K562 (cell line): ENCODE measurements at regions not wholly inside any gene's neighbourhood (a gene's known extent, or its start where the extent isn't known, plus 50 kb on each side); places are given as distances from the start of the nearest gene placed in this dataset.

Experiments used
- ATAC-seq: fragments of 200-7000 bp; cut with Tn5 transposase; 3 replicates; pipeline ENCODE4 v1.9.1; 2020; ENCODE audit warnings: moderate library complexity
- BruUV-seq: library from RNA; stranded (reverse); fragments of 400-500 nt; replicated peaks from 2 replicates; lab custom pipeline; 2021; lab: Mats Ljungman, UMichigan
- CTCF ChIA-PET: fragments of 300-600 bp; formaldehyde crosslinking; extraction: SDS; loops from one replicate; lab custom pipeline; 2021; ENCODE audit warnings: low intra/inter-chr PET ratio; lab: Yijun Ruan, JAX
- POLR2A ChIA-PET: fragments of 300-600, 350-650 bp; sonication (Branson Sonifier 250); formaldehyde crosslinking; extraction: SDS; loops from one replicate; lab custom pipeline; 2021; ENCODE audit warnings: antibody characterized with exemption, inconsistent platforms; lab: Yijun Ruan, JAX
- DNase-seq, 4 experiments: peaks; one replicate each; pipeline versions ENCODE4 v3.0.0 to v3.0.0-alpha.2; 2011 to 2018; ENCODE audit warnings: low spot score in 3 of 4, mixed read lengths in 3 of 4; ENCODE audit errors: extremely low read depth in 1 of 4
- FAIRE-seq: peaks from 2 replicates; lab custom pipeline; 2011; peaks lifted over from hg19 to GRCh38; lab: Jason Lieb, UNC
- H2AFZ ChIP-seq: 2 replicates; pipeline ENCODE4 v1.6.0; 2011; ENCODE audit warnings: low read depth, low read length, control low read depth, inconsistent platforms
- H3K27ac ChIP-seq: fragments of 200-600 bp; 3 replicates; pipeline ENCODE4 v1.8.0; 2011; ENCODE audit warnings: low read depth, mild to moderate bottlenecking, control low read depth, inconsistent platforms, low read length, moderate library complexity, mixed read lengths; ENCODE audit errors: extremely low read depth
- H3K27me3 ChIP-seq, 2 experiments: fragments of 300-600 bp in 1 of 2; 2 replicates in 1 of 2; 3 replicates in 1 of 2; pipeline versions ENCODE4 v1.6.0 to v1.8.0; 2011; ENCODE audit warnings: inconsistent platforms in 2 of 2, low read length in 2 of 2, mild to moderate bottlenecking in 1 of 2, mixed read lengths in 1 of 2, moderate library complexity in 1 of 2; ENCODE audit not compliant: control insufficient read depth in 2 of 2, insufficient read depth in 2 of 2
- H3K36me3 ChIP-seq: fragments of 300-600 bp; 3 replicates; pipeline ENCODE4 v1.8.0; 2011; ENCODE audit warnings: mild to moderate bottlenecking, low read length, inconsistent platforms; ENCODE audit not compliant: control insufficient read depth, insufficient read depth
- H3K4me1 ChIP-seq, 2 experiments: fragments of 200-600 bp in 1 of 2; replicated peaks in 1 of 2; 2 replicates in 1 of 2; 3 replicates in 1 of 2; pipeline versions ENCODE4 v1.5.1 to v1.8.0; 2011; ENCODE audit warnings: inconsistent platforms in 2 of 2, low read length in 2 of 2, mild to moderate bottlenecking in 1 of 2, mixed read lengths in 1 of 2, moderate library complexity in 1 of 2; ENCODE audit not compliant: control insufficient read depth in 2 of 2, insufficient read depth in 2 of 2
- H3K4me2 ChIP-seq: 2 replicates; pipeline ENCODE4 v1.6.1; 2011; ENCODE audit warnings: low read length, control low read depth, inconsistent platforms, mixed read lengths; ENCODE audit not compliant: insufficient read depth
- H3K4me3 ChIP-seq: fragments of 200-600 bp; sonication (generic), shearing (Covaris generic); 2 replicates; pipeline ENCODE4 v1.5.1; 2016; ENCODE audit warnings: control low read depth, inconsistent platforms
- H3K79me2 ChIP-seq: fragments of 200-600 bp; 3 replicates; pipeline ENCODE4 v1.8.0; 2011; ENCODE audit warnings: low read length, inconsistent platforms; ENCODE audit not compliant: control insufficient read depth, insufficient read depth
- H3K9ac ChIP-seq, 2 experiments: 2 replicates each; pipeline versions ENCODE4 v1.6.0 to v1.6.1; 2011; ENCODE audit warnings: low read depth in 2 of 2, low read length in 2 of 2, control low read depth in 1 of 2, inconsistent platforms in 1 of 2, mild to moderate bottlenecking in 1 of 2, mixed read lengths in 1 of 2; ENCODE audit not compliant: insufficient read depth in 1 of 2
- H3K9me1 ChIP-seq: one replicate; pipeline ENCODE4 v1.6.0; 2011; ENCODE audit warnings: inconsistent platforms, mild to moderate bottlenecking, low read length, moderate library complexity; ENCODE audit not compliant: control insufficient read depth, insufficient read depth
- H3K9me3 ChIP-seq: replicated peaks from 2 replicates; pipeline ENCODE4 v1.5.1; 2011; ENCODE audit warnings: low read depth, low read length, inconsistent platforms; ENCODE audit not compliant: control insufficient read depth, insufficient read depth
- H4K20me1 ChIP-seq: replicated peaks from 2 replicates; pipeline ENCODE4 v1.6.1; 2011; ENCODE audit warnings: low read length, inconsistent platforms, mixed read lengths; ENCODE audit not compliant: control insufficient read depth, insufficient read depth
- BDP1 ChIP-seq: IDR thresholded peaks from 3 replicates; pipeline ENCODE4 v1.6.1; 2011; ENCODE audit not compliant: insufficient read length, insufficient read depth
- CHD4 ChIP-seq: fragments of 200-600 bp; sonication (generic); IDR thresholded peaks from 3 replicates; pipeline ENCODE4 v1.6.1; 2012; ENCODE audit warnings: low read depth, mild to moderate bottlenecking, mixed read lengths, low read length, inconsistent platforms; ENCODE audit not compliant: insufficient read depth, insufficient replicate concordance, poor library complexity, severe bottlenecking
- COPS2 ChIP-seq: fragments of 450-650 bp; conservative IDR thresholded peaks from 2 replicates; pipeline ENCODE4 v1.6.1; 2016; ENCODE audit warnings: mild to moderate bottlenecking, moderate library complexity
- CREB1 ChIP-seq, 2 experiments: sonication (generic) in 1 of 2; formaldehyde crosslinking in 1 of 2; IDR thresholded peaks; 2 replicates each; pipeline versions ENCODE4 v1.6.1 to v1.8.0; 2012 to 2022; ENCODE audit warnings: inconsistent platforms in 1 of 2, mild to moderate bottlenecking in 1 of 2, missing genetic modification reagents in 1 of 2, moderate library complexity in 1 of 2
- CREBBP ChIP-seq: IDR thresholded peaks from one replicate; pipeline ENCODE4 v1.6.1; 2012; ENCODE audit warnings: low read depth, mild to moderate bottlenecking, control low read depth, inconsistent platforms, low read length
- FOXK1 ChIP-seq: sonication (generic); formaldehyde crosslinking; IDR thresholded peaks from 2 replicates; pipeline ENCODE4 v1.8.0; 2022; ENCODE audit warnings: missing genetic modification reagents, mild to moderate bottlenecking, borderline replicate concordance
- HMG20B ChIP-seq: fragments of 250-450 bp; sonication (Bioruptor Pico); IDR thresholded peaks from 2 replicates; pipeline ENCODE4 v1.5.0; 2021; ENCODE audit warnings: mild to moderate bottlenecking
- KLF16 ChIP-seq: IDR thresholded peaks from 2 replicates; pipeline ENCODE4 v1.6.1; 2016; ENCODE audit warnings: antibody characterized with exemption
- MTA1 ChIP-seq: fragments of 450-650 bp; IDR thresholded peaks from 2 replicates; pipeline ENCODE4 v1.6.1; 2017; ENCODE audit warnings: borderline replicate concordance
- POLR2H ChIP-seq: IDR thresholded peaks from 2 replicates; pipeline ENCODE4 v1.6.1; 2016; ENCODE audit warnings: missing genetic modification characterization, low read depth, mild to moderate bottlenecking, control low read depth, missing compliant biosample characterization, moderate library complexity
- PRPF4 ChIP-seq: fragments of 200-400 bp; formaldehyde crosslinking; IDR thresholded peaks from one replicate; pipeline ENCODE4 v1.6.1; 2017; ENCODE audit warnings: low read length, low read depth, mild to moderate bottlenecking; ENCODE audit not compliant: insufficient read depth, poor library complexity, severe bottlenecking
- RAD21 ChIP-seq, 2 experiments: fragments of 250-450 bp in 1 of 2; fragments of 450-650 bp in 1 of 2; sonication (Bioruptor Pico) in 1 of 2; formaldehyde crosslinking in 1 of 2; IDR thresholded peaks in 1 of 2; conservative IDR thresholded peaks in 1 of 2; 2 replicates each; pipeline versions ENCODE4 v1.4.0 to v1.8.0; 2020 to 2022; ENCODE audit warnings: mild to moderate bottlenecking in 2 of 2, moderate library complexity in 1 of 2
- RFX5 ChIP-seq: IDR thresholded peaks from 2 replicates; pipeline ENCODE4 v1.6.1; 2011; ENCODE audit warnings: low read depth, mild to moderate bottlenecking, improper control_type of control experiment, low read length
- SMAD3 ChIP-seq: fragments of 450-650 bp; formaldehyde crosslinking; conservative IDR thresholded peaks from 2 replicates; pipeline ENCODE4 v1.4.0; 2020; ENCODE audit warnings: mild to moderate bottlenecking
- ZBTB12 ChIP-seq: fragments of 250-450 bp; sonication (Bioruptor Pico); IDR thresholded peaks from 2 replicates; pipeline ENCODE4 v1.4.0; 2020
- ZBTB7A ChIP-seq: IDR thresholded peaks from 2 replicates; pipeline ENCODE4 v1.6.1; 2011; ENCODE audit warnings: low read depth, mild to moderate bottlenecking, low read length, moderate library complexity, borderline replicate concordance; ENCODE audit not compliant: control insufficient read depth
- ZNF282 ChIP-seq: sonication (generic); formaldehyde crosslinking; IDR thresholded peaks from 2 replicates; pipeline ENCODE4 v1.8.1; 2023; ENCODE audit warnings: missing genetic modification reagents
- WGBS: fragments of 100-300 bp; shearing (Covaris generic); methylation state at CpG from one replicate; pipeline ENCODE4 v1.1.6; 2016; ENCODE audit warnings: low coverage, mixed read lengths; ENCODE audit not compliant: insufficient coverage; ENCODE audit errors: missing lambda C conversion rate; 5-methylcytosine and 5-hydroxymethylcytosine counted together
- in situ Hi-C: fragments of 300-500 bp; cut with MboI; formaldehyde crosslinking; loops from 4 replicates; pipeline ENCODE4 v1.15.0; 2018; ENCODE audit warnings: inconsistent platforms, mixed read lengths
- intact Hi-C: fragments of 100-400 bp; cut with micrococcal nuclease; formaldehyde crosslinking; loops from 2 replicates; pipeline ENCODE4 v1.14.2; 2022

GRCh38 chr22:27462190-27462589 is 339.4 kb downstream of the MN1 start:
- Histone ChIP-seq H3K4me3 (no peak overlapping the region), H3K27me3 (peaks cover 0 to 4% of the 10 kb centered on the region in 2 experiments; a peak in 1 of 5 replicates), H3K9me3 (no peaks in the 10 kb centered on the region), H3K4me2 (no peak overlapping the region), H3K9ac (no peak overlapping the region), H2AFZ (no peak overlapping the region), H3K79me2 (no peaks in the 10 kb centered on the region)
- no peak for FAIRE-seq
- BruUV-seq, result no TSS peak
- 0% methylated on average over 5 of the region's 7 CpGs for WGBS
- TF ChIP-seq RFX5 (no peak), CREB1 (IDR thresholded peaks at IDR 0.05) (no peak), CREB1 (CRISPR knock-in tag; IDR thresholded peaks at IDR 0.05) (no peak), CHD4 (no peak), COPS2 (no peak), ZBTB7A (no peak)
- TF ChIP-seq, all 486 proteins: peak for 0
- H3K36me3 ChIP-seq, result no peaks in the 10 kb centered on the region
- CTCF ChIA-PET, result no interaction called here
- DNase-seq (no peak), ATAC-seq (no peak)
- H3K27ac ChIP-seq, result no peak overlapping the region
- intact Hi-C loops, result no loop called here
- POLR2A ChIA-PET, result no interaction called here
- no peaks in the 10 kb centered on the region for H4K20me1 ChIP-seq
- no peaks in the 10 kb centered on the region for H3K9me1 ChIP-seq
- in situ Hi-C loops, result no loop called here
- H3K4me1 ChIP-seq, result no peaks in the 10 kb centered on the region

GRCh38 chr22:27463121-27463660 is 338.4 kb downstream of the MN1 start:
- intact Hi-C loops (no loop called here), in situ Hi-C loops (no loop called here)
- POLR2A ChIA-PET, result interaction anchor here (0.7 kb wide), 1 partner anchor 45 kb away, joined by 3 read pairs; no protein-coding TSS in a partner anchor
- no peak for TF ChIP-seq FOXK1 (CRISPR knock-in tag)
- no peak for TF ChIP-seq RAD21 (CRISPR knock-in tag; conservative IDR thresholded peaks at IDR 0.05 in 1 of 2, IDR thresholded peaks at IDR 0.05 in 1 of 2)
- TF ChIP-seq PRPF4, result no peak
- TF ChIP-seq MTA1, result no peak
- TF ChIP-seq SMAD3, result no peak
- no peak for TF ChIP-seq BDP1
- TF ChIP-seq HMG20B (CRISPR knock-in tag), result no peak
- TF ChIP-seq ZNF282, result no peak
- no peak for TF ChIP-seq KLF16
- no peak for TF ChIP-seq ZBTB12 (CRISPR knock-in tag)
- no peak for TF ChIP-seq CREBBP
- no peak for TF ChIP-seq POLR2H

More at GRCh38 chr22:27463121-27463660, 338.4 kb downstream of the MN1 start:
- no peak for FAIRE-seq
- Histone ChIP-seq H3K79me2 (no peaks in the 10 kb centered on the region), H3K36me3 (no peaks in the 10 kb centered on the region), H4K20me1 (no peaks in the 10 kb centered on the region), H3K27ac (no peak overlapping the region), H3K4me1 (no peaks in the 10 kb centered on the region), H3K9me3 (no peaks in the 10 kb centered on the region), H3K27me3 (peaks cover 0 to 4% of the 10 kb centered on the region in 2 experiments; a peak in 1 of 5 replicates), H3K4me3 (no peak overlapping the region), H2AFZ (no peak overlapping the region), H3K4me2 (no peak overlapping the region), H3K9ac (no peak overlapping the region), H3K9me1 (no peaks in the 10 kb centered on the region)
- DNase-seq, result no peak
- ATAC-seq, result no peak
- CTCF ChIA-PET, result no interaction called here
- no TSS peak for BruUV-seq
- WGBS, result 0% methylated on average over 13 of the region's 13 CpGs
